ENCODE measurements at regions not wholly inside any gene's neighbourhood (a gene's known extent, or its start where the extent isn't known, plus 50 kb on each side); places are given as distances from the start of the nearest gene placed in this dataset.

DNA sequence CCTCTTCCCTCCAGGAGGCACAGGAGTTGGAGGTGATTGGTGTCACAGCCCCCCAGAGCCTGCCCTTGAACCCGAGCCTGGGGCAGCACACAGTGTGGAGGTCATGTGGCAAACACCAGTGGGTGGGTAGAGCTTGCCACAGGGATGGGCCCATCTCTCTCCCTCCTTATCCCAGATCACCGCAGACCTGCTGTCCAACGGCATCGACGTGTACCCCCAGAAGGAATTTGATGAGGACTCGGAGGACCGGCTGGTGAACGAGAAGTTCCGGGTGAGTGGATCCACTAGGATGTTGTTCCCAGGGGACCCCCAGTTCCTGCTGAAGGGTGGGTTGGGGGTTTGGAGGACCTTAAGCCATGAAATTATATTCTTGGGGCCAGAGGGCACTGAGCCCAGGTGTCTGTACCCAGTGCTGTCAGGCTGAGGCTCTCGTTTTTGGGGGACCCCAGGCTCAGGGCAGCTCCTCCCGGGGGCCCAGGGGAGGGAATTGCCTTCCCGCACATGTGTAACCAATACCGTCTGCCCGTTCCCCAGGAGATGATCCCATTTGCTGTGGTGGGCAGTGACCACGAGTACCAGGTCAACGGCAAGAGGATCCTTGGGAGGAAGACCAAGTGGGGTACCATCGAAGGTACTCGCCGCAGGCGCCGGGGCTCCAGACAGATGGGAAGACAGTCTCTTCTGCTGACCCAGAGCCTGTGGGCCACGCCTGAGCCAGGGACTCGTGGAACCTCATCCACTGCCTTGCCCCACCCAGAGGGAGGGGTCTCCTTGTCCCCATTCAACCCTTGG lies 351.9 kb downstream of the SEC14L1 start:
- Histone ChIP-seq H3K4me1 (replicated peaks in 1 of 2; ENCODE audit: control insufficient read depth in 2 of 2, insufficient read depth in 2 of 2, low read length in 2 of 2) (peaks cover 0 to 5% of the 10 kb centered on the region in 2 experiments; a peak in 2 of 5 replicates), H3K27ac (ENCODE audit: extremely low read depth, low read depth, low read length) (no peak overlapping the region), H3K4me2 (ENCODE audit: insufficient read depth, low read length) (no peak overlapping the region), H4K20me1 (replicated peaks; ENCODE audit: control insufficient read depth, insufficient read depth, low read length) (peaks cover 6% of the 10 kb centered on the region; the same call in 1 of the 2 replicates), H3K9me3 (replicated peaks; ENCODE audit: control insufficient read depth, insufficient read depth, low read depth, low read length) (no peaks in the 10 kb centered on the region), H3K27me3 (ENCODE audit: control insufficient read depth in 2 of 2, insufficient read depth in 2 of 2, low read length in 2 of 2) (no peaks in the 10 kb centered on the region), H3K36me3 (ENCODE audit: control insufficient read depth, insufficient read depth, low read length) (peaks cover 84% of the 10 kb centered on the region; the same call in 2 of the 3 replicates), H3K79me2 (ENCODE audit: control insufficient read depth, insufficient read depth, low read length) (no peaks in the 10 kb centered on the region), H3K9me1 (ENCODE audit: control insufficient read depth, insufficient read depth, low read length) (no peaks in the 10 kb centered on the region), H3K9ac (ENCODE audit: insufficient read depth in 1 of 2, low read depth in 2 of 2, low read length in 2 of 2) (no peak overlapping the region), H2AFZ (ENCODE audit: low read depth, low read length) (no peak overlapping the region), H3K4me3 (no peak overlapping the region)
- ChIA-PET CTCF (ENCODE audit: low intra/inter-chr PET ratio) (interaction anchor here (4.1 kb wide), 1 partner anchor 161 kb away, joined by 43 read pairs; no protein-coding TSS in a partner anchor), POLR2A (interaction anchor here (0.6 kb wide), 1 partner anchor 163 kb away, joined by 3 read pairs; no protein-coding TSS in a partner anchor)
- FAIRE-seq = no peak
- 80% methylated on average over 17 of the region's 23 CpGs for WGBS (ENCODE audit: insufficient coverage, low coverage, missing lambda C conversion rate)
- in situ Hi-C loops (cut with MboI) (loop anchor here (5.0 kb wide), 1 partner anchor 65 kb away; no protein-coding TSS in a partner anchor), intact Hi-C loops (cut with micrococcal nuclease) (no loop called here)
- BruUV-seq (replicated peaks) = no TSS peak
- no peak for ATAC-seq
- TF ChIP-seq TCF7L2 (IDR thresholded peaks at IDR 0.05; ENCODE audit: low read depth, low read length) (no peak), ARNT (IDR thresholded peaks at IDR 0.05) (no peak), CCNT2 (IDR thresholded peaks at IDR 0.05; ENCODE audit: borderline replicate concordance, extremely low read depth, insufficient read length, low read depth, low read length) (no peak), CBFA2T3 (IDR thresholded peaks at IDR 0.05) (no peak), POLR2AphosphoS5 (IDR thresholded peaks at IDR 0.05; ENCODE audit: control insufficient read depth, insufficient read depth, low read depth, low read length) (no peak), SMARCC2 (IDR thresholded peaks at IDR 0.05; ENCODE audit: low read depth) (no peak), JUN (IDR thresholded peaks at IDR 0.05; ENCODE audit: borderline replicate concordance, low read depth, low read length) (no peak), JUN (CRISPR knock-in tag; IDR thresholded peaks at IDR 0.05; ENCODE audit: borderline replicate concordance) (no peak), ELF1 (tag; IDR thresholded peaks at IDR 0.05) (no peak), U2AF2 (optimal IDR thresholded peaks at IDR 0.05; ENCODE audit: low read depth, low read length) (no peak), CC2D1A (IDR thresholded peaks at IDR 0.05) (no peak), EHMT2 (IDR thresholded peaks at IDR 0.05) (no peak), FOXP1 (CRISPR knock-in tag; IDR thresholded peaks at IDR 0.05) (no peak), RBBP5 (IDR thresholded peaks at IDR 0.05; ENCODE audit: borderline replicate concordance, insufficient read depth, low read length, poor library complexity, severe bottlenecking) (no peak), ZNF707 (CRISPR knock-in tag; conservative IDR thresholded peaks at IDR 0.05) (no peak), USF2 (CRISPR knock-in tag; IDR thresholded peaks at IDR 0.05) (no peak), LARP7 (IDR thresholded peaks at IDR 0.05) (no peak), ZFP30 (CRISPR knock-in tag; IDR thresholded peaks at IDR 0.05; ENCODE audit: borderline replicate concordance) (no peak), TRIM24 (IDR thresholded peaks at IDR 0.05) (no peak)
- TF ChIP-seq, protein P1, sequence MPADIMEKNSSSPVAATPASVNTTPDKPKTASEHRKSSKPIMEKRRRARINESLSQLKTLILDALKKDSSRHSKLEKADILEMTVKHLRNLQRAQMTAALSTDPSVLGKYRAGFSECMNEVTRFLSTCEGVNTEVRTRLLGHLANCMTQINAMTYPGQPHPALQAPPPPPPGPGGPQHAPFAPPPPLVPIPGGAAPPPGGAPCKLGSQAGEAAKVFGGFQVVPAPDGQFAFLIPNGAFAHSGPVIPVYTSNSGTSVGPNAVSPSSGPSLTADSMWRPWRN (IDR thresholded peaks at IDR 0.05; ENCODE audit: low read depth) = no peak
- DNase-seq (ENCODE audit: extremely low read depth in 1 of 4, low spot score in 3 of 4) = no peak
